ENCODE measurements at regions not wholly inside any gene's neighbourhood (a gene's known extent, or its start where the extent isn't known, plus 50 kb on each side); places are given as distances from the start of the nearest gene placed in this dataset.

DNA sequence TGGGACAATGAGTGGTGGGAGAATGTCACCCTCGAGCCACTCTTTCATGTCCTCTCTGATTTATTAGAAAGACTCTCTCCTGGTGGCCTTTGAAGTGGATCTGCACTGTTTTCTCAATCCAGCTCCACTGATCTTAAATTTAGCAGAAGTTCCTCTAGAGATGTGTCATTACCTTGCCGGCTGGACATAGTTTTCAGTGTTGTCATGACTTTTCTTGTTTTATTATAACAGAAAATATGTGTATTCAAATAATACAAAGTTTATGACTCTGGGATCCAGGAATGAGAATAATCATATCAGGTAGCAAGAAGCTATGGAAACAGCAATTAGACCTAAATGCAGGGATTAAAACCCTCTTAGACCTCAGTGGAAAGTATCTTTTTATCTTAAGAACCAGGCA lies 247.5 kb upstream of the ELAC2 start:
- ChIA-PET POLR2A (ENCODE audit: partially characterized antibody) (no interaction called here), CTCF (ENCODE audit: partially characterized antibody) (interaction anchor here (0.6 to 1.1 kb wide), 2 partner anchors 17 to 1625 kb away, joined by 3 read pairs; no protein-coding TSS in a partner anchor)
- peaks cover 0 to 3% (median 0%) of the 10 kb centered on the region in 4 experiments; a peak in 1 of 7 replicates for H3K4me1 ChIP-seq (replicated peaks in 1 of 4; ENCODE audit: control insufficient read depth in 3 of 4, insufficient read depth in 4 of 4, low read length in 3 of 4)
- H4K8ac ChIP-seq (ENCODE audit: extremely low read depth, insufficient read depth, low read length) = no peak overlapping the region
- DNase-seq (ENCODE audit: low read depth in 1 of 2, low spot score in 2 of 2) = no peak
- no peak overlapping the region for H3K18ac ChIP-seq (ENCODE audit: extremely low read depth, low read length)
- no peak overlapping the region for H4K5ac ChIP-seq (ENCODE audit: insufficient read length, low read depth, low read length)
- no peak overlapping the region for H2BK120ac ChIP-seq (replicated peaks; ENCODE audit: low read depth, low read length)
- no peaks in the 10 kb centered on the region for H3K23me2 ChIP-seq (ENCODE audit: low read depth, low read length)
- no peaks in the 10 kb centered on the region for H3K9me3 ChIP-seq (ENCODE audit: insufficient read depth in 2 of 2, low read depth in 1 of 2, low read length in 1 of 2)
- H3K14ac ChIP-seq (ENCODE audit: insufficient read length) = no peak overlapping the region
- FAIRE-seq = no peak
- no peak overlapping the region for H4K91ac ChIP-seq (replicated peaks; ENCODE audit: insufficient read length, low read length)
- no peak overlapping the region for H3K4ac ChIP-seq (replicated peaks; ENCODE audit: insufficient read length, low read depth, low read length)
- no peak overlapping the region for H3K27ac ChIP-seq (ENCODE audit: low read depth, low read length)
- no peak overlapping the region for H2BK20ac ChIP-seq (ENCODE audit: low read length)
- 92% methylated on average over 2 of the region's 2 CpGs; no CpG with 5 or more reads in 1 of the 2 experiments for WGBS, 2 experiments (ENCODE audit: extremely low coverage in 1 of 2, insufficient coverage in 1 of 2, insufficient read length in 1 of 2, insufficient replicate concordance in 2 of 2, low coverage in 1 of 2, low lambda C conversion rate in 2 of 2, missing lambda C conversion rate in 1 of 2)
- no peaks in the 10 kb centered on the region for H3K79me1 ChIP-seq (ENCODE audit: low read depth, low read length)
- H3K9ac ChIP-seq (replicated peaks in 1 of 4; ENCODE audit: extremely low read depth in 1 of 4, low read depth in 3 of 4, low read length in 3 of 4) = no peak overlapping the region
- no peak overlapping the region for H3K56ac ChIP-seq (replicated peaks; ENCODE audit: insufficient read length, low read depth, low read length)
- no peaks in the 10 kb centered on the region; a peak in 1 of 7 replicates for H3K27me3 ChIP-seq (replicated peaks in 1 of 4; ENCODE audit: control insufficient read depth in 3 of 4, extremely low read depth in 1 of 4, insufficient read depth in 3 of 4, low read length in 3 of 4)
- H3K23ac ChIP-seq (ENCODE audit: insufficient read length) = no peak overlapping the region
- H2AK5ac ChIP-seq (ENCODE audit: low read depth, low read length) = no peak overlapping the region
- H2BK15ac ChIP-seq (ENCODE audit: low read length) = no peak overlapping the region
- no peak overlapping the region for H2BK5ac ChIP-seq (ENCODE audit: low read depth, low read length)
- no peaks in the 10 kb centered on the region for H3K79me2 ChIP-seq (ENCODE audit: control insufficient read depth in 1 of 2, insufficient read depth in 2 of 2, low read length in 2 of 2)
- H4K20me1 ChIP-seq (replicated peaks in 1 of 2; ENCODE audit: control insufficient read depth in 1 of 2, insufficient read depth in 2 of 2, low read length in 2 of 2) = no peaks in the 10 kb centered on the region
- no peak overlapping the region for H3K4me3 ChIP-seq (ENCODE audit: extremely low read depth in 1 of 4, insufficient read depth in 2 of 4, low read depth in 3 of 4, low read length in 4 of 4)
- H2BK12ac ChIP-seq (ENCODE audit: low read depth, low read length) = no peak overlapping the region
- no peaks in the 10 kb centered on the region for H3K36me3 ChIP-seq (ENCODE audit: control insufficient read depth in 2 of 4, insufficient read depth in 4 of 4, low read length in 3 of 4)
- no peak overlapping the region for H2AFZ ChIP-seq (ENCODE audit: low read length)
- no peak overlapping the region for H3K4me2 ChIP-seq (ENCODE audit: insufficient read depth in 1 of 2, low read depth in 2 of 2, low read length in 2 of 2)
- no peak for TF ChIP-seq YY1 (IDR thresholded peaks at IDR 0.05; ENCODE audit: low read depth, low read length)
- no peak for TF ChIP-seq CTBP2 (IDR thresholded peaks at IDR 0.05; ENCODE audit: borderline replicate concordance, insufficient read depth, insufficient read length, low read length)
- TF ChIP-seq, protein P1, sequence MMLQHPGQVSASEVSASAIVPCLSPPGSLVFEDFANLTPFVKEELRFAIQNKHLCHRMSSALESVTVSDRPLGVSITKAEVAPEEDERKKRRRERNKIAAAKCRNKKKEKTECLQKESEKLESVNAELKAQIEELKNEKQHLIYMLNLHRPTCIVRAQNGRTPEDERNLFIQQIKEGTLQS (IDR thresholded peaks at IDR 0.05; ENCODE audit: insufficient read depth, low read depth, low read length) = no peak
- no peak for TF ChIP-seq SUZ12 (IDR thresholded peaks at IDR 0.05; ENCODE audit: low read length)
- TF ChIP-seq HDAC6 (IDR thresholded peaks at IDR 0.05; ENCODE audit: low read depth, low read length) = no peak
- TF ChIP-seq TCF12 (IDR thresholded peaks at IDR 0.05; ENCODE audit: low read depth, low read length) = no peak
- no peak for TF ChIP-seq SP1 (IDR thresholded peaks at IDR 0.05; ENCODE audit: low read depth, low read length)
- no peak for TF ChIP-seq SP2 (IDR thresholded peaks at IDR 0.05; ENCODE audit: low read length)
- no peak for TF ChIP-seq SAP30 (IDR thresholded peaks at IDR 0.05; ENCODE audit: insufficient read depth, insufficient replicate concordance, low read length)
- no peak for TF ChIP-seq BCL11A (IDR thresholded peaks at IDR 0.05; ENCODE audit: low read depth in 2 of 2, low read length in 2 of 2)
- TF ChIP-seq JUND (IDR thresholded peaks at IDR 0.05; ENCODE audit: low read length) = no peak
- no peak for TF ChIP-seq CHD1 (IDR thresholded peaks at IDR 0.05; ENCODE audit: low read depth, low read length)
- TF ChIP-seq TBP (IDR thresholded peaks at IDR 0.05; ENCODE audit: low read depth, low read length) = no peak
- TF ChIP-seq BACH1 (IDR thresholded peaks at IDR 0.05; ENCODE audit: low read length) = no peak
- no peak for TF ChIP-seq CEBPB (IDR thresholded peaks at IDR 0.05; ENCODE audit: low read depth, low read length)
- TF ChIP-seq BRCA1 (IDR thresholded peaks at IDR 0.05; ENCODE audit: low read depth, low read length) = no peak
